Activated CD8-positive, alpha-beta T cell treated with anti-CD3 and anti-CD28 coated beads for 36 hours (primary cell): ENCODE measurements at regions not wholly inside any gene's neighbourhood (a gene's known extent, or its start where the extent isn't known, plus 50 kb on each side); places are given as distances from the start of the nearest gene placed in this dataset.
"Not testable (repeated sequence)": the region's sequence is repeated elsewhere in the genome, so short reads cannot be mapped to it uniquely, and the experiment has no call there.

Source experiments
- ATAC-seq: fragments of 200-7000 bp; cut with Tn5 transposase; one replicate; pipeline ENCODE4 v1.10.0; 2021; ENCODE audit warnings: mild to moderate bottlenecking, moderate library complexity
- CTCF ChIA-PET: fragments of 350-600 bp; sonication (Branson Sonifier 250); formaldehyde crosslinking; loops from one replicate; lab custom pipeline; 2021; ENCODE audit warnings: antibody characterized with exemption; lab: Charles Lee
- POLR2A ChIA-PET: fragments of 350-600 bp; sonication (Branson Sonifier 250); formaldehyde crosslinking; loops from one replicate; lab custom pipeline; 2021; ENCODE audit warnings: antibody characterized with exemption; lab: Charles Lee
- DNase-seq: peaks from one replicate; pipeline ENCODE4 v3.0.0-alpha.2; 2020
- H3K27ac Mint-ChIP-seq: one replicate; pipeline ENCODE4 v1.8.0; 2021; ENCODE audit warnings: mild to moderate bottlenecking, mixed read lengths
- H3K27me3 Mint-ChIP-seq: one replicate; pipeline ENCODE4 v1.8.0; 2021; ENCODE audit warnings: mixed read lengths
- H3K36me3 Mint-ChIP-seq: one replicate; pipeline ENCODE4 v1.8.0; 2021; ENCODE audit warnings: low read depth, mixed read lengths
- H3K4me1 Mint-ChIP-seq: one replicate; pipeline ENCODE4 v1.8.0; 2021; ENCODE audit warnings: low read depth, mixed read lengths
- H3K4me3 Mint-ChIP-seq: one replicate; pipeline ENCODE4 v1.8.0; 2021; ENCODE audit warnings: mild to moderate bottlenecking, moderate library complexity, mixed read lengths
- H3K9me3 Mint-ChIP-seq: one replicate; pipeline ENCODE4 v1.8.0; 2021; ENCODE audit warnings: mixed read lengths
- intact Hi-C: fragments of 100-400 bp; cut with micrococcal nuclease; formaldehyde crosslinking; loops from one replicate; pipeline ENCODE4 v1.10.0; 2022
- TF ChIP-seq, protein P1 (sequence below): fragments of 200-600 bp; IDR thresholded peaks from one replicate; pipeline ENCODE4 v1.8.0; 2022; ENCODE audit warnings: antibody characterized with exemption, mild to moderate bottlenecking

DNA sequence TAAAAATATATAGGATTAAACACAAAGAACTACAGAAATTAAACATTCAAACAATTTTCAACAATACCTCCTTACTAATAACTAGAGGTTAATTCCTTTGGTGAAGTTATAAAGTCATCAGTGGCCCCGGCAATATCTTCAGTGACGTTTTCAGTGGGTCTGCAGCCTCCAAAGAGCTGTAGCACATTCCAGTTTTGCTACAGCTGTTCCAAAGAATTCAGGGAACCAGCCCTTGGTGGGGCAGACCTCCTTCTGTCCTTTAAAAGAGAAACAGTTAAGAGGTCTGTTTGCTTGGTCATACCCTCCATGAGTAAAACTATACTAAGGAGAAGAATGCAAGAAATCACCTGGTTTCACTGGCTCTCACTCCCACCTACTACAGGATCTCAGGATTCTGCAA lies 99.2 kb upstream of the ZDHHC17 start:
- ATAC-seq = no peak
- no peak overlapping the region for H3K4me3 Mint-ChIP-seq
- H3K9me3 Mint-ChIP-seq = no peaks in the 10 kb centered on the region
- CTCF ChIA-PET = interaction anchor here (1.0 kb wide), 1 partner anchor 43 kb away, joined by 3 read pairs; no protein-coding TSS in a partner anchor
- TF ChIP-seq, protein P1, sequence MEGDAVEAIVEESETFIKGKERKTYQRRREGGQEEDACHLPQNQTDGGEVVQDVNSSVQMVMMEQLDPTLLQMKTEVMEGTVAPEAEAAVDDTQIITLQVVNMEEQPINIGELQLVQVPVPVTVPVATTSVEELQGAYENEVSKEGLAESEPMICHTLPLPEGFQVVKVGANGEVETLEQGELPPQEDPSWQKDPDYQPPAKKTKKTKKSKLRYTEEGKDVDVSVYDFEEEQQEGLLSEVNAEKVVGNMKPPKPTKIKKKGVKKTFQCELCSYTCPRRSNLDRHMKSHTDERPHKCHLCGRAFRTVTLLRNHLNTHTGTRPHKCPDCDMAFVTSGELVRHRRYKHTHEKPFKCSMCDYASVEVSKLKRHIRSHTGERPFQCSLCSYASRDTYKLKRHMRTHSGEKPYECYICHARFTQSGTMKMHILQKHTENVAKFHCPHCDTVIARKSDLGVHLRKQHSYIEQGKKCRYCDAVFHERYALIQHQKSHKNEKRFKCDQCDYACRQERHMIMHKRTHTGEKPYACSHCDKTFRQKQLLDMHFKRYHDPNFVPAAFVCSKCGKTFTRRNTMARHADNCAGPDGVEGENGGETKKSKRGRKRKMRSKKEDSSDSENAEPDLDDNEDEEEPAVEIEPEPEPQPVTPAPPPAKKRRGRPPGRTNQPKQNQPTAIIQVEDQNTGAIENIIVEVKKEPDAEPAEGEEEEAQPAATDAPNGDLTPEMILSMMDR = no peak
- H3K36me3 Mint-ChIP-seq = no peaks in the 10 kb centered on the region
- no peak overlapping the region for H3K27ac Mint-ChIP-seq
- no peak for DNase-seq
- intact Hi-C loops = no loop called here
- H3K4me1 Mint-ChIP-seq = peaks cover 4% of the 10 kb centered on the region
- POLR2A ChIA-PET = no interaction called here
- peaks cover 8% of the 10 kb centered on the region for H3K27me3 Mint-ChIP-seq

DNA sequence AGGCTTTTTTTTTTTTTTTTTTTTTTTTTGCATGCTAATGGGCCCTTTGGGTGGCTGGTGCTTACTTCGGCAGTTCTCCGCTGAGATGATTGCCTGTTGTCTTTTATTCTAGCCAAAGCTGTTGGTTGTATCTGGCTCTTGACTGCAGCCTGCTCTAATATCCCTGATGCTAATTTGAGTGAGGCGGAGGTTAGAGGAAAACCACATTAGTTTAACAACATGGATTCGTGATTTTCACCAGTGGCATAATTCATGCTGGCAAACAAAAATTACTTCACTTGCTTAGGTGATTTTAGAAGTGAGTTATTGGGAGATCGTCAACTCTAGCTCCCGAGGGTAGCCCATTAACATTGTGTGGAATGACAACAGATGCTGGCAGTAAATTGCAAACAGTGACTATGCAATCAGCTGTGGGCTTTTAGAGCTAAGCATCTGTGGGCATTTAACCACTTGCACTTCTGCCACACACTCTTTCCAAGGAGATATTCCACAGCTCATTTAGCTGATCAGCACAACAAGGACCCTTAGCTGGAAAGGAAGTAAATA lies 97.6 kb upstream of the ZDHHC17 start:
- Mint-ChIP-seq H3K4me3 (no peak overlapping the region), H3K4me1 (peaks cover 4% of the 10 kb centered on the region), H3K36me3 (no peaks in the 10 kb centered on the region), H3K27ac (no peak overlapping the region), H3K27me3 (peaks cover 6% of the 10 kb centered on the region), H3K9me3 (no peaks in the 10 kb centered on the region)
- DNase-seq = no peak
- intact Hi-C loops = no loop called here
- no peak for ATAC-seq
- TF ChIP-seq, protein P1 = no peak
- POLR2A ChIA-PET = no interaction called here
- CTCF ChIA-PET = interaction anchor here (1.0 to 2.2 kb wide), 2 partner anchors 10 to 18 kb away, joined by 3 to 6 read pairs; no protein-coding TSS in a partner anchor

DNA sequence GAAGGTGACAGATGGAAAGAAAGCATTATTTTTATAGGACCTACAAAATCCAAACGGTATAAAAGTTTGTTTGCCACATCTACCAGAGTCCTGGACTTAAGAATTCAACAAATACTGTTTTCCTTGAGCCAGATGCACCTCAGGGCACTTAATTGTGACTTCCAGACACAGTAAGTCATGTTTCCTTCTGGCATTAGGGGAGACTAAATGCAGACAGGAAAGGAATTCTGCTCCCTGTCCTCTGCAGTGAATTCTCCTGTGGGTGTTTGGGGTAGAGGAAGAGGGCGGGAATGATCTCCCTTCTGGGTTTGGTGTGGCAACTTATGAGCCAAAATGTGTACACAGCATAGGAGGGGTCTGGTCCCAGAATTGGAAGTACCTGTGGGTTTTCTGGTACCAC lies 93.9 kb upstream of the ZDHHC17 start:
- POLR2A ChIA-PET = interaction anchor here (1.2 kb wide), 1 partner anchor 123 kb away, joined by 3 read pairs; no protein-coding TSS in a partner anchor
- ATAC-seq (no peak), DNase-seq (no peak)
- intact Hi-C loops = no loop called here
- TF ChIP-seq, protein P1 = no peak
- Mint-ChIP-seq H3K27ac (no peak overlapping the region), H3K36me3 (no peaks in the 10 kb centered on the region), H3K9me3 (no peaks in the 10 kb centered on the region), H3K27me3 (peaks cover 6% of the 10 kb centered on the region), H3K4me1 (peaks cover 4% of the 10 kb centered on the region), H3K4me3 (no peak overlapping the region)
- CTCF ChIA-PET = interaction anchor here (1.1 to 1.9 kb wide), 2 partner anchors 120 to 124 kb away, joined by 3 to 9 read pairs; no protein-coding TSS in a partner anchor

GRCh38 chr12:76670776-76671175 lies 93.1 kb upstream of the ZDHHC17 start:
- H3K27ac Mint-ChIP-seq = no peak overlapping the region
- peaks cover 3% of the 10 kb centered on the region for H3K4me1 Mint-ChIP-seq
- ATAC-seq (no peak), DNase-seq (no peak)
- H3K27me3 Mint-ChIP-seq = peaks cover 6% of the 10 kb centered on the region
- POLR2A ChIA-PET = no interaction called here
- no peaks in the 10 kb centered on the region for H3K36me3 Mint-ChIP-seq
- H3K4me3 Mint-ChIP-seq = no peak overlapping the region
- TF ChIP-seq, protein P1 = no peak
- intact Hi-C loops = no loop called here
- H3K9me3 Mint-ChIP-seq = no peaks in the 10 kb centered on the region
- CTCF ChIA-PET = no interaction called here

GRCh38 chr12:76674669-76675315 lies 89.1 kb upstream of the ZDHHC17 start:
- H3K27me3 Mint-ChIP-seq = peaks cover 3% of the 10 kb centered on the region
- intact Hi-C loops = no loop called here
- CTCF ChIA-PET = no interaction called here
- no peak overlapping the region for H3K27ac Mint-ChIP-seq
- H3K4me3 Mint-ChIP-seq = no peak overlapping the region
- DNase-seq = peak; percentile 8
- H3K36me3 Mint-ChIP-seq = no peaks in the 10 kb centered on the region
- TF ChIP-seq, protein P1 = no peak
- H3K4me1 Mint-ChIP-seq = no peaks in the 10 kb centered on the region
- peak; percentile 45 for ATAC-seq
- no peaks in the 10 kb centered on the region for H3K9me3 Mint-ChIP-seq
- POLR2A ChIA-PET = no interaction called here

DNA sequence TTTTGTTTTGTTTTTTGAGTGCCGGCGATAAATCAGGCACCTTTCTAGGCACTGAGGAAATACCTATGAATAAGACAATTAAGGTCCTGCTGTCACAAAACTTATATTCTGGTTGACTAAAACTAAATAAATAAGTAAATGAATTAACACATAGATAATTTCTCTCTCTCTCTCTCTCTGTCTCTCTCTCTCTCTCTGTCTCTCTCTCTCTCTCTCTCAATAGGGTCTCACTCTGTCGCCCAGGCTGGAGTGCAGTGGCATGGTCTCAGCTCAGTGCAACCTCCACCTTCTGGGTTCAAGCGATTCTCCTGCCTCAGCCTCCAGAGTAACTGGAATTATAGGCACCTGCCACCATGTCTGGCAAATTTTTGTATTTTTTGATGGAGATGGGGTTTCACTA lies 87.7 kb upstream of the ZDHHC17 start:
- DNase-seq, ATAC-seq, intact Hi-C loops, H3K36me3 Mint-ChIP-seq, H3K9me3 Mint-ChIP-seq, H3K27ac Mint-ChIP-seq, POLR2A ChIA-PET, H3K4me1 Mint-ChIP-seq, H3K27me3 Mint-ChIP-seq, H3K4me3 Mint-ChIP-seq: not testable (repeated sequence)
- CTCF ChIA-PET = interaction anchor here (1.0 kb wide), 1 partner anchor 9 kb away, joined by 4 read pairs; no protein-coding TSS in a partner anchor
